GM18508 (cell line): ENCODE measurements at regions not wholly inside any gene's neighbourhood (a gene's known extent, or its start where the extent isn't known, plus 50 kb on each side); places are given as distances from the start of the nearest gene placed in this dataset.

ENCODE experiments used
- ATAC-seq: cut with Tn5 transposase; IDR thresholded peaks from one replicate; pipeline ENCODE4 v1.9.1; 2021; ENCODE audit warnings: moderate number of reproducible peaks; ENCODE audit not compliant: insufficient read depth, unreplicated experiment

GRCh38 chr4:23674694-23675093 is 215.2 kb downstream of the PPARGC1A start:
- no peak for ATAC-seq

- no peak for ATAC-seq
Measured at GRCh38 chr4:23667659-23668058, 222.2 kb downstream of the PPARGC1A start.

GRCh38 chr4:23660865-23661264 is 229.0 kb downstream of the PPARGC1A start:
- ATAC-seq = no peak

- no peak for ATAC-seq
Measured at GRCh38 chr4:23654791-23655190, 235.1 kb downstream of the PPARGC1A start.

GRCh38 chr4:23648854-23649596 is 240.8 kb downstream of the PPARGC1A start:
- no peak for ATAC-seq

- no peak for ATAC-seq
Measured at GRCh38 chr4:23635468-23635867, 254.4 kb downstream of the PPARGC1A start.

- no peak for ATAC-seq
Measured at GRCh38 chr4:23631255-23631950, 258.4 kb downstream of the PPARGC1A start.

GRCh38 chr4:23630110-23630509 is 259.7 kb downstream of the PPARGC1A start:
- ATAC-seq = no peak

- no peak for ATAC-seq
Measured at GRCh38 chr4:23629421-23629820, 260.4 kb downstream of the PPARGC1A start.

- ATAC-seq = no peak
Measured at GRCh38 chr4:23614284-23614892, 275.5 kb downstream of the PPARGC1A start.

- no peak for ATAC-seq
Measured at GRCh38 chr4:23613782-23614181, 276.1 kb downstream of the PPARGC1A start.

GRCh38 chr4:23602720-23603119 is 287.1 kb downstream of the PPARGC1A start:
- ATAC-seq = no peak

GRCh38 chr4:23594125-23594524 is 295.7 kb downstream of the PPARGC1A start:
- no peak for ATAC-seq

GRCh38 chr4:23590431-23590830 is 299.4 kb downstream of the PPARGC1A start:
- ATAC-seq = no peak

GRCh38 chr4:23584024-23584423 is 305.8 kb downstream of the PPARGC1A start:
- no peak for ATAC-seq

- no peak for ATAC-seq
Measured at GRCh38 chr4:23582671-23583070, 307.2 kb downstream of the PPARGC1A start.

- ATAC-seq = no peak
Measured at GRCh38 chr4:23579166-23579565, 310.7 kb downstream of the PPARGC1A start.

- no peak for ATAC-seq
Measured at GRCh38 chr4:23577398-23577797, 312.4 kb downstream of the PPARGC1A start.

- no peak for ATAC-seq
Measured at GRCh38 chr4:23572382-23572781, 317.5 kb downstream of the PPARGC1A start.

- no peak for ATAC-seq
Measured at GRCh38 chr4:23567338-23567737, 322.5 kb downstream of the PPARGC1A start.

- no peak for ATAC-seq
Measured at GRCh38 chr4:23560748-23561147, 329.1 kb downstream of the PPARGC1A start.
